ENCODE measurements at regions not wholly inside any gene's neighbourhood (a gene's known extent, or its start where the extent isn't known, plus 50 kb on each side); places are given as distances from the start of the nearest gene placed in this dataset.

DNA sequence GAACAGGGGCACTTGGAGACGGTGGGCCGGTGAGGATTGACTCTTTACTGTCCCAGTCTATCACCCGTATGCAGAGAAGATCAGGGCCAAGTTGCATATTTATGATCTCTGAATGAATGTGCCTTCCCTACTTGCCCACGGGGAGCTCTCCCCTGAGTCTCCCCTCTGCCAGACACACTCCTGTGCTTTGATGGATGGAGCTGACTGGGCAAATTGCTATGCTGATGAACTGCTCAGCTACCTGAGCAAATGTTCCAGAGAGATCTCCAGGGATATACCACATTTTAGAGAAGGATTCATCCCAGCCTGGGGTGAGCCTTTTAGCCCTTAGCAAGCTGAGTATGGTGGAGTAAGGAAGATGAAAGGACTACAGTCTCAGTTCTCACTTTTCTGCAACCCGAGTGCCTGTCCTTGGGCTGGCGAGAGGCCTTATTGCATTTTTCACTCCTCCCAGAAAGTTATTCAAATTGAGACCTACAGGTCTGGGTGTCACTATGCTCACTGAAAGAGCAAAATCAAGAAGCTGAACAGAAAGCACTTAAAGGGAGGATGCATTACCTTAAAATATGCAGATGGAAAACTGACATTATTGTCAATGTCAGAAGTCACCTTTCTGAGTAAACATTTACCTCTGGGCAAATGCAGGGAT lies 526.7 kb upstream of the WWC1 start:
- FAIRE-seq: no peak
- H4K20me1 ChIP-seq (ENCODE audit: control insufficient read depth, insufficient read depth): no peaks in the 10 kb centered on the region

DNA sequence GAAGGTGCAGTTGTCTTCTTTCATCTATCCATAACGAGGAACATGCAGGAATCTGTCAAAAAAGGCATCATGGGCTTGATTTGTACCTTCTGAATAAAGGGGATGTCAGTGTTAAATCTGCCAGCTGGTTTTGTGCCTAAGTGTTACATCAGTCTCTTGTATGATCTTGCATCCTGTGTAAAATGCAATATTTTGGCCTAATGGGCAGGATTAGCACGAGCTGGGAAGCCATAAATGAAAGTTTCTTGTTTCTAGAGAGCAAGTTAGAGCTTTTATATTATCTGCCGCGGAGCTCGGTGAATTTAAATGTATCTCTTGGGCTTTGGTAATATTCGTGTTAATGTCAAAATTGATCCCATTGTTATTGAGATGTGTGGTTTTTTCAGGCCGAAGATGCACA lies 526.1 kb upstream of the WWC1 start:
- TF ChIP-seq NR2C2 (IDR thresholded peaks at IDR 0.05; ENCODE audit: borderline replicate concordance, control insufficient read depth, insufficient read length, low read depth): no peak
- TF ChIP-seq CHD4 (IDR thresholded peaks at IDR 0.05): no peak
- no peak for TF ChIP-seq NFIC (IDR thresholded peaks at IDR 0.05; ENCODE audit: low read depth, low read length)
- TF ChIP-seq CBFB (IDR thresholded peaks at IDR 0.05; ENCODE audit: low read depth): no peak
- Histone ChIP-seq H3K27ac (ENCODE audit: control insufficient read depth, insufficient read depth) (no peak overlapping the region), H3K4me3 (no peak overlapping the region), H3K9me3 (replicated peaks; ENCODE audit: control insufficient read depth, insufficient read depth, low read length) (no peaks in the 10 kb centered on the region), H3K27me3 (replicated peaks in 1 of 2; ENCODE audit: control insufficient read depth in 2 of 2, insufficient read depth in 2 of 2, low read length in 1 of 2) (no peaks in the 10 kb centered on the region), H2AFZ (ENCODE audit: control insufficient read depth, low read depth, low read length) (no peak overlapping the region), H3K36me3 (ENCODE audit: control insufficient read depth in 2 of 2, insufficient read depth in 2 of 2, low read length in 1 of 2) (no peaks in the 10 kb centered on the region), H3K9ac (ENCODE audit: control insufficient read depth, insufficient read depth, low read length) (no peak overlapping the region), H3K4me1 (ENCODE audit: control insufficient read depth, insufficient read depth, low read length) (no peaks in the 10 kb centered on the region), H3K4me2 (ENCODE audit: control insufficient read depth, insufficient read depth) (no peak overlapping the region), H3K79me2 (ENCODE audit: control insufficient read depth, insufficient read depth, low read length) (no peaks in the 10 kb centered on the region), H4K20me1 (ENCODE audit: control insufficient read depth, insufficient read depth) (no peaks in the 10 kb centered on the region)
- RAD21 ChIA-PET (ENCODE audit: unreplicated experiment): no interaction called here
- FAIRE-seq: no peak
- no TSS peak for BruUV-seq (replicated peaks)
- no peak for DNase-seq (ENCODE audit: low read depth, low spot score)
- SMC1A ChIA-PET (ENCODE audit: uncharacterized antibody, unreplicated experiment): interaction anchor here (1.4 kb wide), 1 partner anchor 21 kb away, joined by 3 read pairs; no protein-coding TSS in a partner anchor
- in situ Hi-C loops (cut with MboI) (no loop called here), intact Hi-C loops (cut with micrococcal nuclease; ENCODE audit: unreplicated experiment) (no loop called here)
- CTCF ChIA-PET: interaction anchor here (1.3 kb wide), 1 partner anchor 113 kb away, joined by 3 read pairs; no protein-coding TSS in a partner anchor
- ATAC-seq: no peak
- POLR2A ChIA-PET: no interaction called here
- 45% methylated on average over 7 of the region's 7 CpGs for WGBS (ENCODE audit: insufficient coverage, insufficient replicate concordance, low lambda C conversion rate, missing lambda C conversion rate)

More for the DNA sequence above, 526.7 kb upstream of the WWC1 start:
- H3K36me3 ChIP-seq (ENCODE audit: control insufficient read depth in 2 of 2, insufficient read depth in 2 of 2, low read length in 1 of 2): no peaks in the 10 kb centered on the region
- no peak overlapping the region for H3K4me2 ChIP-seq (ENCODE audit: control insufficient read depth, insufficient read depth)
- H3K9me3 ChIP-seq (replicated peaks; ENCODE audit: control insufficient read depth, insufficient read depth, low read length): no peaks in the 10 kb centered on the region
- BruUV-seq (replicated peaks): no TSS peak
- POLR2A ChIA-PET: interaction anchor here (1.1 kb wide), 1 partner anchor 9 kb away, joined by 3 read pairs; no protein-coding TSS in a partner anchor
- RAD21 ChIA-PET (ENCODE audit: unreplicated experiment): no interaction called here
- DNase-seq (ENCODE audit: low read depth, low spot score) (no peak), ATAC-seq (no peak)
- CTCF ChIA-PET: interaction anchor here (1.3 kb wide), 1 partner anchor 112 kb away, joined by 3 read pairs; no protein-coding TSS in a partner anchor
- no peaks in the 10 kb centered on the region for H3K79me2 ChIP-seq (ENCODE audit: control insufficient read depth, insufficient read depth, low read length)
- no peak overlapping the region for H3K9ac ChIP-seq (ENCODE audit: control insufficient read depth, insufficient read depth, low read length)
- SMC1A ChIA-PET (ENCODE audit: uncharacterized antibody, unreplicated experiment): interaction anchor here (1.4 kb wide), 1 partner anchor 21 kb away, joined by 3 read pairs; no protein-coding TSS in a partner anchor
- in situ Hi-C loops (cut with MboI) (no loop called here), intact Hi-C loops (cut with micrococcal nuclease; ENCODE audit: unreplicated experiment) (no loop called here)
- no peak overlapping the region for H2AFZ ChIP-seq (ENCODE audit: control insufficient read depth, low read depth, low read length)
- WGBS (ENCODE audit: insufficient coverage, insufficient replicate concordance, low lambda C conversion rate, missing lambda C conversion rate): 40% methylated on average over 6 of the region's 6 CpGs
- H3K4me3 ChIP-seq: no peak overlapping the region
- TF ChIP-seq SUZ12 (IDR thresholded peaks at IDR 0.05; ENCODE audit: unreplicated experiment) (no peak), CBX3 (IDR thresholded peaks at IDR 0.05; ENCODE audit: borderline replicate concordance, low read depth) (no peak)
- no peak overlapping the region for H3K27ac ChIP-seq (ENCODE audit: control insufficient read depth, insufficient read depth)
- no peaks in the 10 kb centered on the region for H3K27me3 ChIP-seq (replicated peaks in 1 of 2; ENCODE audit: control insufficient read depth in 2 of 2, insufficient read depth in 2 of 2, low read length in 1 of 2)
- no peaks in the 10 kb centered on the region for H3K4me1 ChIP-seq (ENCODE audit: control insufficient read depth, insufficient read depth, low read length)

Measured in GM12878 (cell line).